ENCODE measurements at regions not wholly inside any gene's neighbourhood (a gene's known extent, or its start where the extent isn't known, plus 50 kb on each side); places are given as distances from the start of the nearest gene placed in this dataset.

DNA sequence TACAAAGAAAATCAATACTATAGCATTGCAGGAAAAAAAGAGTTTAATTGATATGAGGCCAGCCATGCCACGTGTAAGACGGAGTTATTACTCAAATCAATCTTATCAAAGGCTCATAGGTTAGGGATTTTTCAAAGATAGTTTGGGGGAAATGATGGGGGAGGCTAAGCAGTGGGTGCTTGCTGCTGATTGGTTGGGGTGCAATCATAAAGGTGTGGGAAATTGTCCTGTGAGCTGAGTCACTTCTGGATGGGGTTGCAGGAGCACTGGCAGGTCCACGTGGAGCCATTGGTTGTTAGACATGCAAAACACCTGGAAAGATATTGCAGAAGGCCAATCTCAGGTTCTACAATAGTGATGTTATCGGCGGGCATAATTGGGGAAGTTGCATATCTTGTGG lies 319.2 kb upstream of the COBL start:
- Histone ChIP-seq H3K4me2 (peak overlapping the region in 8 of 11 experiments; percentile 20 to 43 (median 31); a peak in 12 of 22 replicates), H3K36me3 (no peaks in the 10 kb centered on the region)

DNA sequence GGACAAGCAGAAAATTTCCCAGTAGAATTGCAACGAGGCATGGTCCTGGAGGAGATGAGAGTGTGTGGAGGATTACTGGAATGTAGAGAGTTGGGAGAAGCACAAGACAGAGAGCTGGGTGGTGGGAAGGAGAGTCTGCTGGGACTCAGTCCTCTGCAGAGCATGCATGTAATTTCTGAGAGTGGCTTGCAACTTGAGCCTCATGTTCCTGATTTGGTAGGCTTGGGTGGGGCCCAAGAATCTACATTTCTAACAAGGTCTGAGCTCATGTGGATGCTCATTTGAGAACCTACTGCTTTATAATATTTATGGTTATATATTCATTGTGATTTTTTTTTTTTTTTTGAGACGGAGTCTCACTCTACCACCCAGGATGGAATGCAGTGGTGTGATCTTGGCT lies 317.9 kb upstream of the COBL start:
- Histone ChIP-seq H3K4me3 (no peak overlapping the region), H3K36me3 (no peaks in the 10 kb centered on the region), H4K20me1 (no peaks in the 10 kb centered on the region), H3K4me1 (peaks cover 0 to 15% (median 11%) of the 10 kb centered on the region in 10 experiments; a peak in 12 of 20 replicates), H3K27ac (no peak overlapping the region), H3K4me2 (peak overlapping the region in 2 of 11 experiments; percentile 32 to 43; a peak in 3 of 22 replicates), H3K9me3 (replicated peaks in 1 of 11) (peaks cover 0 to 15% (median 0%) of the 10 kb centered on the region in 11 experiments; a peak in 7 of 22 replicates), H3K27me3 (no peaks in the 10 kb centered on the region), H3K9ac (no peak overlapping the region)
- TF ChIP-seq Cebpa-rat (IDR thresholded peaks at IDR 0.05), result no peak

More for the DNA sequence above, 319.2 kb upstream of the COBL start:
- no peak for TF ChIP-seq Cebpa-rat (IDR thresholded peaks at IDR 0.05)
- Histone ChIP-seq H3K9ac (no peak overlapping the region), H3K4me3 (no peak overlapping the region), H4K20me1 (no peaks in the 10 kb centered on the region), H3K27ac (no peak overlapping the region), H3K4me1 (peaks cover 0 to 25% (median 18%) of the 10 kb centered on the region in 10 experiments; a peak in 13 of 20 replicates), H3K27me3 (no peaks in the 10 kb centered on the region), H3K9me3 (replicated peaks in 1 of 11) (peaks cover 0 to 5% (median 0%) of the 10 kb centered on the region in 11 experiments; a peak in 6 of 22 replicates)

DNA sequence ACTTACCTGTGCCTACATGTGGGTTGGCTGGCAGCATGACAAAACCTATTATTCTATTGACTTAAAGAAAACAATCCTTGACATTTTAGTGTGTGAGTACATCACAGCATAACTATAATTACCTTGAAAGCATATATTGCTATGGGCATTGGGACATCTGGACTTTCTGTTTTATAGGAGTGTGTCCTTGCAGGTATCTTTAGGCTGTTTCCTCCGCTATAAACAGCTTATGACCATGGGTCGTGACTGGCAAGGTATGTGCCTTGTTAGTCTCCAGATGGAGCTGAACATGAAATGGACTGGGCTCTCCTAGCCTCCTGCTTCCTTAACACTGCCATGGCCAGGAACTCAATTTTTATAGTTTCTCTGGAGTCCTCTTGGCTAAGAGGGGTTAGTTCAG lies 317.4 kb upstream of the COBL start:
- no peak for TF ChIP-seq Cebpa-rat (IDR thresholded peaks at IDR 0.05)
- H4K20me1 ChIP-seq, result no peaks in the 10 kb centered on the region
- no peaks in the 10 kb centered on the region for H3K27me3 ChIP-seq
- H3K9me3 ChIP-seq (replicated peaks in 1 of 11), result peaks cover 0 to 19% (median 3%) of the 10 kb centered on the region in 11 experiments; a peak in 7 of 22 replicates
- H3K36me3 ChIP-seq, result no peaks in the 10 kb centered on the region
- H3K9ac ChIP-seq, result no peak overlapping the region
- H3K4me2 ChIP-seq, result no peak overlapping the region
- H3K4me1 ChIP-seq, result peaks cover 0 to 15% (median 11%) of the 10 kb centered on the region in 10 experiments; a peak in 12 of 20 replicates
- no peak overlapping the region for H3K4me3 ChIP-seq
- no peak overlapping the region for H3K27ac ChIP-seq

GRCh38 chr7:51633596-51633995 lies 317.0 kb upstream of the COBL start:
- Histone ChIP-seq H3K4me3 (no peak overlapping the region), H3K9me3 (replicated peaks in 1 of 11) (peaks cover 0 to 19% (median 3%) of the 10 kb centered on the region in 11 experiments; a peak in 7 of 22 replicates)

GRCh38 chr7:51633006-51633405 lies 316.4 kb upstream of the COBL start:
- TF ChIP-seq Cebpa-rat (IDR thresholded peaks at IDR 0.05), result no peak
- H3K4me1 ChIP-seq, result peaks cover 0 to 15% (median 11%) of the 10 kb centered on the region in 10 experiments; a peak in 12 of 20 replicates
- no peaks in the 10 kb centered on the region for H3K27me3 ChIP-seq
- H4K20me1 ChIP-seq, result no peaks in the 10 kb centered on the region
- H3K9me3 ChIP-seq (replicated peaks in 1 of 11), result peaks cover 0 to 19% (median 3%) of the 10 kb centered on the region in 11 experiments; a peak in 7 of 22 replicates
- H3K4me3 ChIP-seq, result no peak overlapping the region
- H3K27ac ChIP-seq, result no peak overlapping the region
- H3K4me2 ChIP-seq, result no peak overlapping the region
- no peaks in the 10 kb centered on the region for H3K36me3 ChIP-seq
- H3K9ac ChIP-seq, result no peak overlapping the region

More at GRCh38 chr7:51633596-51633995, 317.0 kb upstream of the COBL start:
- Histone ChIP-seq H3K27me3 (no peaks in the 10 kb centered on the region), H3K36me3 (no peaks in the 10 kb centered on the region), H3K9ac (no peak overlapping the region), H3K4me2 (no peak overlapping the region), H3K27ac (no peak overlapping the region), H3K4me1 (peaks cover 0 to 15% (median 11%) of the 10 kb centered on the region in 10 experiments; a peak in 12 of 20 replicates), H4K20me1 (no peaks in the 10 kb centered on the region)
- TF ChIP-seq Cebpa-rat (IDR thresholded peaks at IDR 0.05), result no peak

DNA sequence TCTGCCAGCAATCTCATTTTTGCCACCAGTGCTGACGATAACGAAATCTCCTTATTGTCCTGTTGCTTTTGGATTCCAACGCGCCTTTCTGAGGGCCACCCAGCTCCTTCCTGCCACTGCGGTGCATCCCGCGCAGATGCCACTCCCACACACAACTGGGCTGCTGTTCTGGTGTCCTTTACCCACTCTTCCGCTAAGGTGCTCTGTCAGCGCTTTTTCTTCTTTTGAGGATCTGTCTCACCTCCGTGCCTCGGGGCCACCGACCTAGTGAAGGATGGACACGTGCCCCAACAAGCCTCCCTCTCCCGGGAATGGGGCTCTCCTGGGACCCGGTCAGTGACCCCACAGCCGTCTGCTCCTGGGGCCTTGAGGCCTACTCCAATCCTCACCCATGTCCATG lies 314.3 kb upstream of the COBL start:
- H3K4me3 ChIP-seq, result no peak overlapping the region
- no peaks in the 10 kb centered on the region for H4K20me1 ChIP-seq
- H3K9ac ChIP-seq, result no peak overlapping the region
- no peak overlapping the region for H3K27ac ChIP-seq
- H3K4me1 ChIP-seq, result peaks cover 0 to 13% (median 11%) of the 10 kb centered on the region in 10 experiments; a peak in 12 of 20 replicates
- no peak for TF ChIP-seq Cebpa-rat (IDR thresholded peaks at IDR 0.05)
- H3K36me3 ChIP-seq, result no peaks in the 10 kb centered on the region
- H3K4me2 ChIP-seq, result no peak overlapping the region
- H3K9me3 ChIP-seq (replicated peaks in 1 of 11), result peaks cover 0 to 19% (median 3%) of the 10 kb centered on the region in 11 experiments; a peak in 7 of 22 replicates
- no peaks in the 10 kb centered on the region for H3K27me3 ChIP-seq

GRCh38 chr7:51629206-51629605 lies 312.6 kb upstream of the COBL start:
- Histone ChIP-seq H3K4me2 (no peak overlapping the region), H3K4me3 (no peak overlapping the region), H3K9ac (no peak overlapping the region), H3K27me3 (no peaks in the 10 kb centered on the region), H3K27ac (no peak overlapping the region), H3K9me3 (replicated peaks in 1 of 11) (peaks cover 0 to 19% (median 3%) of the 10 kb centered on the region in 11 experiments; a peak in 7 of 22 replicates), H3K36me3 (no peaks in the 10 kb centered on the region), H4K20me1 (no peaks in the 10 kb centered on the region), H3K4me1 (no peaks in the 10 kb centered on the region)
- no peak for TF ChIP-seq Cebpa-rat (IDR thresholded peaks at IDR 0.05)

- Histone ChIP-seq H3K4me1 (no peaks in the 10 kb centered on the region), H4K20me1 (no peaks in the 10 kb centered on the region), H3K4me2 (no peak overlapping the region), H3K9me3 (replicated peaks in 1 of 11) (peaks cover 11 to 22% (median 17%) of the 10 kb centered on the region in 11 experiments; a peak in 21 of 22 replicates), H3K27me3 (no peaks in the 10 kb centered on the region), H3K27ac (no peak overlapping the region), H3K9ac (no peak overlapping the region), H3K36me3 (no peaks in the 10 kb centered on the region), H3K4me3 (no peak overlapping the region)
- TF ChIP-seq Cebpa-rat (IDR thresholded peaks at IDR 0.05), result no peak
Observed at GRCh38 chr7:51621956-51622355, 305.3 kb upstream of the COBL start.

DNA sequence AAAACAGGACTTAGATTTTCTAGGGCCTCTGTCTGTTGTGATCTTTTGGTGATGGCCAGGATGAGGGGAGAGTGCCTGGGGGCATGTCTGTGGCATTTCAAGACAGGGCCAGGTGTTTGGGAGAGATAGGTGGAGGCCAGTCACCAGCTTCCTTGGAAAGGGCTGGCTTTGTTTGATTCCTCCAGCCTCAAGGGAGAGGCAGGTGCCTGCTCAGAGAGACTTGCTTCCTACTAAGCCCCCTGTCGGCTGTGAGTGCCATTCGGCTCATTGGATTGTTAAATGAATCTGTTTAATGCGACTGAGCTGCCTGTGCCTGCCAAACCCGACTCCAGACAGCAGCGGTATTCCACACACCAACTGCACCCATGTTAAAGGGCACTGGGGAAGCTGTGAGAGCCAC lies 304.1 kb upstream of the COBL start:
- no peak overlapping the region for H3K4me3 ChIP-seq
- H3K27me3 ChIP-seq, result no peaks in the 10 kb centered on the region
- H3K4me2 ChIP-seq, result no peak overlapping the region
- H3K4me1 ChIP-seq, result no peaks in the 10 kb centered on the region
- no peak overlapping the region for H3K9ac ChIP-seq
- no peaks in the 10 kb centered on the region for H4K20me1 ChIP-seq
- TF ChIP-seq Cebpa-rat (IDR thresholded peaks at IDR 0.05), result no peak
- H3K9me3 ChIP-seq (replicated peaks in 1 of 11), result peaks cover 11 to 22% (median 17%) of the 10 kb centered on the region in 11 experiments; a peak in 21 of 22 replicates
- no peak overlapping the region for H3K27ac ChIP-seq
- no peaks in the 10 kb centered on the region for H3K36me3 ChIP-seq

- Histone ChIP-seq H4K20me1 (no peaks in the 10 kb centered on the region), H3K27me3 (no peaks in the 10 kb centered on the region), H3K9me3 (replicated peaks in 1 of 11) (peaks cover 11 to 22% (median 17%) of the 10 kb centered on the region in 11 experiments; a peak in 21 of 22 replicates), H3K4me1 (no peaks in the 10 kb centered on the region), H3K27ac (no peak overlapping the region), H3K4me3 (no peak overlapping the region), H3K36me3 (no peaks in the 10 kb centered on the region), H3K4me2 (no peak overlapping the region), H3K9ac (no peak overlapping the region)
- no peak for TF ChIP-seq Cebpa-rat (IDR thresholded peaks at IDR 0.05)
Observed at GRCh38 chr7:51619880-51620279, 303.3 kb upstream of the COBL start.

All from BLaER1 treated with 17β-estradiol and CSF1 and Interleukin-3, amounts not matched to agents 10 nM and 100 nM (cell line).